ENCODE measurements at regions not wholly inside any gene's neighbourhood (a gene's known extent, or its start where the extent isn't known, plus 50 kb on each side); places are given as distances from the start of the nearest gene placed in this dataset.

- no peak for TF ChIP-seq CTCF (IDR thresholded peaks at IDR 0.05; ENCODE audit: borderline replicate concordance, extremely low read depth, low read length, poor library complexity, severe bottlenecking)
- no peak for TF ChIP-seq EZH2 (IDR thresholded peaks at IDR 0.05; ENCODE audit: borderline replicate concordance, low read depth, low read length, severe bottlenecking)
These were observed 105.1 kb upstream of the DPH5 start for GRCh38 chr1:101130673-101131072.

Data from DND-41 (cell line).